ENCODE measurements at regions not wholly inside any gene's neighbourhood (a gene's known extent, or its start where the extent isn't known, plus 50 kb on each side); places are given as distances from the start of the nearest gene placed in this dataset.

DNA sequence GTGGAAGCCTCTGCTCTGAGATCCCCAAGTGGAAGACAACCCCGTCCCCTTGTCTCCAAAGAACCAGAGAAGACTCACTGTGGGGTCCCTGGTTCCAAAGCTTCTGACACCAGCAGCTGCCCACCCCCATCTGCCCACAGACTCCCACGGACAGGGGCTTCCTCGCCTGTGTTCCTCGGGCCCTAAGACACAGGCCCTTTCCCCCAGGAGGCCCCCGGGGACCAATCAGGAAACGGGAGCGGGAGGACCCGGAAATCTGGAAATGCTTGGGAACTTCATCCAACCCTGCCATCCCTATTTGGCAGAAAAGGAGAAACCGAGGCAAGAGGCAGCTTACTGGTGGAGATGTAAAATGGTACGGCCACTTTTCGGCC is 113.1 kb downstream of the NCOR2 start:
- DNase-seq: no peak
- intact Hi-C loops (cut with micrococcal nuclease; ENCODE audit: unreplicated experiment): loop anchor here (5.0 kb wide), 1 partner anchor 53 kb away; no protein-coding TSS in a partner anchor
- peaks cover 59% of the 10 kb centered on the region for H3K36me3 Mint-ChIP-seq (ENCODE audit: insufficient read depth, unreplicated experiment)
- no peaks in the 10 kb centered on the region for H3K27me3 Mint-ChIP-seq (ENCODE audit: unreplicated experiment)
- peak overlapping the region; percentile 46 for H3K4me3 Mint-ChIP-seq (ENCODE audit: low read depth, unreplicated experiment)
- no TSS peak for BruUV-seq (replicated peaks)
- TF ChIP-seq, protein P1, sequence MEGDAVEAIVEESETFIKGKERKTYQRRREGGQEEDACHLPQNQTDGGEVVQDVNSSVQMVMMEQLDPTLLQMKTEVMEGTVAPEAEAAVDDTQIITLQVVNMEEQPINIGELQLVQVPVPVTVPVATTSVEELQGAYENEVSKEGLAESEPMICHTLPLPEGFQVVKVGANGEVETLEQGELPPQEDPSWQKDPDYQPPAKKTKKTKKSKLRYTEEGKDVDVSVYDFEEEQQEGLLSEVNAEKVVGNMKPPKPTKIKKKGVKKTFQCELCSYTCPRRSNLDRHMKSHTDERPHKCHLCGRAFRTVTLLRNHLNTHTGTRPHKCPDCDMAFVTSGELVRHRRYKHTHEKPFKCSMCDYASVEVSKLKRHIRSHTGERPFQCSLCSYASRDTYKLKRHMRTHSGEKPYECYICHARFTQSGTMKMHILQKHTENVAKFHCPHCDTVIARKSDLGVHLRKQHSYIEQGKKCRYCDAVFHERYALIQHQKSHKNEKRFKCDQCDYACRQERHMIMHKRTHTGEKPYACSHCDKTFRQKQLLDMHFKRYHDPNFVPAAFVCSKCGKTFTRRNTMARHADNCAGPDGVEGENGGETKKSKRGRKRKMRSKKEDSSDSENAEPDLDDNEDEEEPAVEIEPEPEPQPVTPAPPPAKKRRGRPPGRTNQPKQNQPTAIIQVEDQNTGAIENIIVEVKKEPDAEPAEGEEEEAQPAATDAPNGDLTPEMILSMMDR (IDR thresholded peaks at IDR 0.05; ENCODE audit: unreplicated experiment): no peak
- H3K4me1 Mint-ChIP-seq (ENCODE audit: low read depth, unreplicated experiment): peaks cover 23% of the 10 kb centered on the region
- no peaks in the 10 kb centered on the region for H3K9me3 Mint-ChIP-seq (ENCODE audit: low read depth, unreplicated experiment)
- peak overlapping the region; percentile 76 for H3K27ac Mint-ChIP-seq (ENCODE audit: unreplicated experiment)
- CTCF ChIA-PET: no interaction called here

DNA sequence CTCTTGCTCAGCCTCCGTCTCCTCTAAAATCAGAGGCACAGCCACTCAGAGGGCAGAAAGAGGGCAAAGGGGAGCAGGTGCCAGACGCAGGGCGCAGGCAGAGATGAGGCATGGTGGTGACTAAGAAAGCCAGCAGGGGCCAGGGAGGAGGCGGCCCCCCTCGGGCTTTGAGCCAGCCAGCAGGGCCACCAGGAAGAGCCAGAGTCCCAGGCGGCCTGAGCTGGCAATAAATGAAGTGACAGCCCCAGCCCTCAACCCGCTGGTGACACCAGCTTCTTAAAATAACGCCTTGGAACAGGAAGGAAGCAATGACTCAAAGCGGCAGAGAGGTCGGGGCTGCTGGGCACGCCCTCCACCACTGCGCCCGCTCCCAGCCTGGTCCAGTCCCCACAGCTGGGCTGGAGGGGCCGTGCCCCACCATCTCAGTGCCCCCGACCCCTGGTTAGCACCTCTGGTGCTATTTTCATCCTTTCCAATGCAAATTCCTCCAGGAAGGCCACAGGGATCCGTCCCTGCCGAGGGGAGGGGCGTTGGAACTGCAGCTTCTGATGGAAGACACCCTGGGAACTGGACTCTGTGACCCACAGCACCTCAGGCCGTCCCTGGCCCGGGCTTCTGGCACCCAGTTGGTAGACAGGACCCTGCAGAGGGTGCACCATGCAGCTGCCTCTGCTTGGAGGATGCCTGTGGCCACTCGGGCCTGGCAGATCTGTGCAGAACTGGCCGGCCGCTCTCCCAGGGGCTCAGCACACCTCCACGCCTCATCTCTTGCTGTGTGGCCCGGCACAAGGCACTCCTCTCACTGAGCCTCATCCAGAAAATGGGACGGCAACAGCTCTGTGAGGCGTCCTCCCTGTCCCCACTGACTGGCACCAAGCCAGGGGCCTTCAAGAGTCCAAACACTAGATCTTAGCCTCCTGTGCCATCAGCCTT is 113.7 kb downstream of the NCOR2 start:
- DNase-seq: peak; percentile 94
- no peaks in the 10 kb centered on the region for H3K27me3 Mint-ChIP-seq (ENCODE audit: unreplicated experiment)
- H3K27ac Mint-ChIP-seq (ENCODE audit: unreplicated experiment): peak overlapping the region; percentile 76
- TF ChIP-seq, protein P1 (IDR thresholded peaks at IDR 0.05; ENCODE audit: unreplicated experiment): no peak
- peaks cover 17% of the 10 kb centered on the region for H3K4me1 Mint-ChIP-seq (ENCODE audit: low read depth, unreplicated experiment)
- intact Hi-C loops (cut with micrococcal nuclease; ENCODE audit: unreplicated experiment): loop anchor here (5.0 kb wide), 1 partner anchor 54 kb away; no protein-coding TSS in a partner anchor
- BruUV-seq (replicated peaks): no TSS peak
- peak overlapping the region; percentile 46 for H3K4me3 Mint-ChIP-seq (ENCODE audit: low read depth, unreplicated experiment)
- CTCF ChIA-PET: interaction anchor here (0.6 to 1.2 kb wide), 8 partner anchors 54 to 416 kb away, joined by 3 to 9 read pairs (median 4); no protein-coding TSS in a partner anchor
- H3K36me3 Mint-ChIP-seq (ENCODE audit: insufficient read depth, unreplicated experiment): peaks cover 58% of the 10 kb centered on the region
- no peaks in the 10 kb centered on the region for H3K9me3 Mint-ChIP-seq (ENCODE audit: low read depth, unreplicated experiment)

DNA sequence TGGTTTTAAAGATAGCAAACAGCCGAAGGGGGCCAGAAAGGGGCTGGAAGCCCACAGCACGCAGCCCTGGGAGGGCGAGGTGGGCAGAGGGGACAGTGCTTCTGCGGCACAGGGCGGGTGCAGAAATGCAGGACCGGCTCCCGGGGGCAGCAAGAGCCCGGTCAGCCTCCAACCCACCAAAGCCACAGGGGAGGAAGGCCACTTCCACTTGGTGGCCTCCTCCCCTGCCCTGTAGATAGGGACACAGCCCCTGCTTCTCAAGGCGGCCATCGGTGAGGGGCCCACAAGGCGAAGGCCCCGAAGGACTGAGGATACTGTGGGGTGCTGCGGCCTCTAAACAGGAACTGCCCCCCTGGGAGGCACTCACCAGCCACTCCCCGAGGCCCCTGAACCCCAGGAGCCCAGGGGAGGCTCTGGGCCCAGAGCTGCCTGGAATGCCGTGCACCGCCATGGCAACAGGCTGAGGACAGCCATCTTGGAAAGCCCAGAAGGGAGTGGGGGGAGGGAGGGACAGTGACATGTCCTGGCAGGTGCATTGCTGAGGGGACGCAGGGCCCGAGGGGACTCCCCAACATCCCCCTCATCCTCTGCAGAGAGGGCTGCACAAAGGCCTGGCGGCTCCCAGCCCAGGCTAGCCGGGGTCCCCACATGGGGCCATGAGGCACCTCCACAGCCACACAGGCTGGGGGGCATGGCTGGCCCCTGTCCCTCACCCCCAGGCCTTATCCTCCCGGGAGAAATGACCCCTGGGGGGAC is 114.7 kb downstream of the NCOR2 start:
- no peak for DNase-seq
- peaks cover 60% of the 10 kb centered on the region for H3K36me3 Mint-ChIP-seq (ENCODE audit: insufficient read depth, unreplicated experiment)
- CTCF ChIA-PET: interaction anchor here (0.6 to 1.2 kb wide), 8 partner anchors 53 to 417 kb away, joined by 3 to 9 read pairs (median 4); no protein-coding TSS in a partner anchor
- peak overlapping the region; percentile 46 for H3K4me3 Mint-ChIP-seq (ENCODE audit: low read depth, unreplicated experiment)
- intact Hi-C loops (cut with micrococcal nuclease; ENCODE audit: unreplicated experiment): loop anchor here (5.0 kb wide), 1 partner anchor 55 kb away; no protein-coding TSS in a partner anchor
- H3K27me3 Mint-ChIP-seq (ENCODE audit: unreplicated experiment): no peaks in the 10 kb centered on the region
- no peaks in the 10 kb centered on the region for H3K9me3 Mint-ChIP-seq (ENCODE audit: low read depth, unreplicated experiment)
- TF ChIP-seq, protein P1 (IDR thresholded peaks at IDR 0.05; ENCODE audit: unreplicated experiment): no peak
- BruUV-seq (replicated peaks): no TSS peak
- no peak overlapping the region for H3K27ac Mint-ChIP-seq (ENCODE audit: unreplicated experiment)
- H3K4me1 Mint-ChIP-seq (ENCODE audit: low read depth, unreplicated experiment): peaks cover 14% of the 10 kb centered on the region

DNA sequence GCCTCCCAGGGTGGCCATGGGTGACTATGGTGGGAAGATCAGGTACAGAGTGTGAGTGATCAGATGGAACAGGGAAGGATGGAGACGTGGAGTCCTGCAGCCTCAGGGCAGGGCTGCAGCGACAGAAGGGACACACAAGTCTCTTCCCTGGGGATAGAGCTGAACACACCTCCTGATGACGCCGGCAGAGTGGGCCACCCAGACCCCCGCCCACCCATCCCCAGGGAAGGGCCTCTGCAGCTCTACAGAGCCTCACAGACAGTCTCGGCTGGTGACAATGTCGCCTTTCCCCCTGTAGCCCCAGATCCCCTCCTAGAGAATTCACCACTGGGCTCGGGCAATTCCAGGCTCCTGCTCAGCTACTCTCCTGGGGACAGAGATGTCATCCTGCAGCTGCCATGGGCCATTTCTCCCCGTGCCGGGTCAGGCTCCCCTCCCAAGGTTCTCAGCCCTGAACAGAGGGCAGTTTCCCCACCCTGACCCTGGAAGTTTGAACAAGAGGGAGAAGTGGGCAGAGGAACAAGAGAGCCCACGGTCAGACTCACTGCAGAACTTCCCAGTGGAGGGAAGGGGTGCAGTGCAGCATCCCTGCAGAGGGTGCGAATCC is 115.7 kb downstream of the NCOR2 start:
- BruUV-seq (replicated peaks): no TSS peak
- TF ChIP-seq, protein P1 (IDR thresholded peaks at IDR 0.05; ENCODE audit: unreplicated experiment): no peak
- Mint-ChIP-seq H3K4me3 (ENCODE audit: low read depth, unreplicated experiment) (no peak overlapping the region), H3K27me3 (ENCODE audit: unreplicated experiment) (no peaks in the 10 kb centered on the region), H3K9me3 (ENCODE audit: low read depth, unreplicated experiment) (no peaks in the 10 kb centered on the region), H3K36me3 (ENCODE audit: insufficient read depth, unreplicated experiment) (peaks cover 55% of the 10 kb centered on the region), H3K27ac (ENCODE audit: unreplicated experiment) (no peak overlapping the region), H3K4me1 (ENCODE audit: low read depth, unreplicated experiment) (peaks cover 14% of the 10 kb centered on the region)
- CTCF ChIA-PET: no interaction called here
- intact Hi-C loops (cut with micrococcal nuclease; ENCODE audit: unreplicated experiment): loop anchor here (5.0 kb wide), 1 partner anchor 56 kb away; no protein-coding TSS in a partner anchor
- DNase-seq: no peak
